DOHH2 (cell line): ENCODE measurements at regions not wholly inside any gene's neighbourhood (a gene's known extent, or its start where the extent isn't known, plus 50 kb on each side); places are given as distances from the start of the nearest gene placed in this dataset.

Experiments
- CTCF ChIP-seq: fragments of 200-600 bp; sonication (generic); IDR thresholded peaks from one replicate; pipeline ENCODE4 v1.5.1; 2014; ENCODE audit warnings: antibody characterized with exemption, mild to moderate bottlenecking, low read depth, low read length; ENCODE audit not compliant: poor library complexity, severe bottlenecking
- EZH2phosphoT487 ChIP-seq: fragments of 200-600 bp; sonication (generic); IDR thresholded peaks from 2 replicates; pipeline ENCODE4 v1.6.1; 2017; ENCODE audit warnings: borderline replicate concordance, mild to moderate bottlenecking, antibody characterized with exemption, low read length, moderate library complexity, mixed read lengths

- no peak for TF ChIP-seq CTCF
- no peak for TF ChIP-seq EZH2phosphoT487
Measured at GRCh38 chr3:188964957-188965356, 206.8 kb upstream of the TPRG1 start.
